PC-9 (cell line): ENCODE measurements at regions not wholly inside any gene's neighbourhood (a gene's known extent, or its start where the extent isn't known, plus 50 kb on each side); places are given as distances from the start of the nearest gene placed in this dataset.

Source experiments
- BruUV-seq: library from RNA; stranded (reverse); fragments of 400-500 nt; replicated peaks from 2 replicates; lab custom pipeline; 2021; lab: Mats Ljungman, UMichigan
- CTCF ChIA-PET: fragments of 300-600 bp; sonication (Branson Sonifier 250); formaldehyde crosslinking; loops from one replicate; lab custom pipeline; 2022; ENCODE audit warnings: antibody characterized with exemption; lab: Charles Lee
- POLR2A ChIA-PET: fragments of 300-600 bp; sonication (Branson Sonifier 250); formaldehyde crosslinking; loops from one replicate; lab custom pipeline; 2022; ENCODE audit warnings: antibody characterized with exemption; ENCODE audit not compliant: unreplicated experiment; lab: Charles Lee
- DNase-seq, 2 experiments: peaks; one replicate each; pipeline versions ENCODE4 v3.0.0 to v3.0.0-alpha.2; 2015 to 2022; ENCODE audit warnings: mixed read lengths in 1 of 2
- H2AFZ ChIP-seq: fragments of 200-600 bp; sonication (generic); 2 replicates; pipeline ENCODE4 v1.8.1; 2017; ENCODE audit warnings: antibody characterized with exemption
- H3F3A ChIP-seq: fragments of 200-600 bp; sonication (generic); 2 replicates; pipeline ENCODE4 v1.8.1; 2017; ENCODE audit warnings: antibody characterized with exemption, mild to moderate bottlenecking, low read depth; ENCODE audit not compliant: insufficient read depth
- H3K27ac ChIP-seq: fragments of 200-600 bp; sonication (generic); 2 replicates; pipeline ENCODE4 v1.6.1; 2016; ENCODE audit warnings: mixed run types
- H3K27me3 ChIP-seq: fragments of 200-600 bp; sonication (generic); 2 replicates; pipeline ENCODE4 v1.6.1; 2016; ENCODE audit warnings: low read depth, mixed run types; ENCODE audit not compliant: insufficient read depth
- H3K36me3 ChIP-seq: fragments of 200-600 bp; sonication (generic); 2 replicates; pipeline ENCODE4 v1.6.1; 2016; ENCODE audit warnings: low read depth, mixed run types
- H3K4me1 ChIP-seq: fragments of 200-600 bp; sonication (generic); replicated peaks from 2 replicates; pipeline ENCODE4 v1.6.1; 2016; ENCODE audit warnings: mixed run types; ENCODE audit not compliant: insufficient read depth
- H3K4me2 ChIP-seq: fragments of 200-600 bp; sonication (generic); 2 replicates; pipeline ENCODE4 v1.6.1; 2017; ENCODE audit warnings: mixed run types
- H3K4me3 ChIP-seq: fragments of 200-600 bp; sonication (generic); 2 replicates; pipeline ENCODE4 v1.6.1; 2016; ENCODE audit warnings: mixed run types
- H3K79me2 ChIP-seq: fragments of 200-600 bp; sonication (generic); 2 replicates; pipeline ENCODE4 v1.6.1; 2017; ENCODE audit warnings: low read depth, mixed run types
- H3K9me2 ChIP-seq: fragments of 200-600 bp; sonication (generic); 2 replicates; pipeline ENCODE4 v1.8.1; 2017; ENCODE audit warnings: mild to moderate bottlenecking; ENCODE audit not compliant: insufficient read depth
- H3K9me3 ChIP-seq: fragments of 200-600 bp; sonication (generic); 2 replicates; pipeline ENCODE4 v1.8.1; 2016; ENCODE audit warnings: low read depth; ENCODE audit not compliant: insufficient read depth
- H4K20me1 ChIP-seq: fragments of 200-600 bp; sonication (generic); 2 replicates; pipeline ENCODE4 v1.8.1; 2017; ENCODE audit not compliant: insufficient read depth
- EZH2 ChIP-seq: fragments of 200-600 bp; sonication (generic); IDR thresholded peaks from 2 replicates; pipeline ENCODE4 v1.8.0; 2017; ENCODE audit warnings: antibody characterized with exemption, low read depth
- intact Hi-C: fragments of 100-400 bp; cut with micrococcal nuclease; formaldehyde crosslinking; loops from one replicate; pipeline ENCODE4 v1.10.0; 2022; ENCODE audit not compliant: unreplicated experiment
- TF ChIP-seq, protein P1 (sequence below): fragments of 200-600 bp; sonication (generic); conservative IDR thresholded peaks from 2 replicates; pipeline ENCODE4 v1.6.1; 2017; ENCODE audit warnings: mixed run types, antibody characterized with exemption, mild to moderate bottlenecking, moderate library complexity

DNA sequence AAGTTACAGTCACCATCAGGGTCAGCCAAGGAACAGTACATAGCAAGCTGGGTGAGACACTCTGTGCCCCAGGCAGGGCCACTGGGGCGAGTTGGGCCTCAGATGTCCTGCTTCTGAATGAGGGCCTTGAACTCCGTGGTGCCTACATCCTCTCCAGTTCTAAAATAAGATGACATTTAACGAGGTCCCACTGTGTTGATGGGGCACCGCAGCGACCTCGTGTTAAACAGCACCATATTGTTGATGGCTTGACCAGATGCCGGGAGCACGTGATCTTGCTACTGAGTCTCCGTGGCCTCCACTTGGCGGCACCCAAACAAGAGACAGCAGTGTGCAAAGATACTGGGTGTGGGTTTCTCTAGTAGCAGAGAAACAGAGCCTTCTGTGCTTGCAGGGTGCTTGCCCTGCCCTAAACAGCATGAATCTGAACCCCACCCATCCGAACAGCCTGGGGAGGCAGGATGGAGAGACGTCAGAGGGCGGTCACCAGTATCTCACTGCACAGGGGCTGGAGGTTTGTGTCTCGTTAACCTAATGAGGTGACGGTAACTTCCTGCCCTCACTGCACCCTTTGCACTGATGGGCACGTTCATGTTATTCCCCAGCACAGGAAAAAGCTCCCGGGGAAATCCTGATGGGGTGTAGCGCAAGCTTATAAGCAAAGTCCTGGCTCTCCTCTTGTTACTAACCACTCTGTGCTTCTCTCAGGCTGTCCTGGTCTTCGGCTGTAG is 324.4 kb downstream of the AJAP1 start:
- Histone ChIP-seq H3K4me3 (no peak overlapping the region), H4K20me1 (no peaks in the 10 kb centered on the region), H3K27me3 (peaks cover 39% of the 10 kb centered on the region), H3K27ac (no peak overlapping the region), H3K9me2 (no peaks in the 10 kb centered on the region), H2AFZ (no peak overlapping the region), H3F3A (no peaks in the 10 kb centered on the region), H3K4me1 (no peaks in the 10 kb centered on the region), H3K36me3 (no peaks in the 10 kb centered on the region), H3K4me2 (no peak overlapping the region), H3K9me3 (no peaks in the 10 kb centered on the region), H3K79me2 (no peaks in the 10 kb centered on the region)
- no peak for TF ChIP-seq EZH2
- TF ChIP-seq, protein P1, sequence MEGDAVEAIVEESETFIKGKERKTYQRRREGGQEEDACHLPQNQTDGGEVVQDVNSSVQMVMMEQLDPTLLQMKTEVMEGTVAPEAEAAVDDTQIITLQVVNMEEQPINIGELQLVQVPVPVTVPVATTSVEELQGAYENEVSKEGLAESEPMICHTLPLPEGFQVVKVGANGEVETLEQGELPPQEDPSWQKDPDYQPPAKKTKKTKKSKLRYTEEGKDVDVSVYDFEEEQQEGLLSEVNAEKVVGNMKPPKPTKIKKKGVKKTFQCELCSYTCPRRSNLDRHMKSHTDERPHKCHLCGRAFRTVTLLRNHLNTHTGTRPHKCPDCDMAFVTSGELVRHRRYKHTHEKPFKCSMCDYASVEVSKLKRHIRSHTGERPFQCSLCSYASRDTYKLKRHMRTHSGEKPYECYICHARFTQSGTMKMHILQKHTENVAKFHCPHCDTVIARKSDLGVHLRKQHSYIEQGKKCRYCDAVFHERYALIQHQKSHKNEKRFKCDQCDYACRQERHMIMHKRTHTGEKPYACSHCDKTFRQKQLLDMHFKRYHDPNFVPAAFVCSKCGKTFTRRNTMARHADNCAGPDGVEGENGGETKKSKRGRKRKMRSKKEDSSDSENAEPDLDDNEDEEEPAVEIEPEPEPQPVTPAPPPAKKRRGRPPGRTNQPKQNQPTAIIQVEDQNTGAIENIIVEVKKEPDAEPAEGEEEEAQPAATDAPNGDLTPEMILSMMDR = no peak
- DNase-seq = no peak
- CTCF ChIA-PET = no interaction called here
- BruUV-seq = no TSS peak
- POLR2A ChIA-PET = no interaction called here
- intact Hi-C loops = no loop called here

DNA sequence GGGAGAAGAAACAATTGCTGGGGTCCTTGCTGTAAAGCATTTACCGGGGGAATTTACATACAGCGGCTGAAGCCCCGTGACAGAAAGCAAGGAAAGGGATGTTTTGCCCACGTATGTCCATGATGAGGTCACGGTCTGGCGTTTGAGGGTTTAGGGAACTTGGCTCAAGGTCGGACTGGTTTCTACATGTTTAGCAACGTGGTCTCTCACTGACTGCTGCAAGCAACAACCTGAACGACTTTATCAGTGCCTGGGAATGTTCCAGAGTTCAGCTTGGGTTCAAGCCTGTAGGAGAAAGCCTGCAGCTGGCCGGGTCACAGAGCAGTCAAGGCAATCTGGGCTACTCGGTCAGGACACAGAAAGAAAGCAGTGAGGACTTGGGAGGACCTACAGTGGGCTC is 323.3 kb downstream of the AJAP1 start:
- peaks cover 48% of the 10 kb centered on the region for H3K27me3 ChIP-seq
- CTCF ChIA-PET = no interaction called here
- H3K4me3 ChIP-seq = no peak overlapping the region
- no peaks in the 10 kb centered on the region for H4K20me1 ChIP-seq
- TF ChIP-seq, protein P1 = no peak
- no peak for TF ChIP-seq EZH2
- no peaks in the 10 kb centered on the region for H3K79me2 ChIP-seq
- H3K36me3 ChIP-seq = no peaks in the 10 kb centered on the region
- no peak overlapping the region for H3K4me2 ChIP-seq
- no TSS peak for BruUV-seq
- intact Hi-C loops = no loop called here
- H3F3A ChIP-seq = no peaks in the 10 kb centered on the region
- no peaks in the 10 kb centered on the region for H3K9me3 ChIP-seq
- no peak overlapping the region for H3K27ac ChIP-seq
- H2AFZ ChIP-seq = no peak overlapping the region
- POLR2A ChIA-PET = no interaction called here
- no peak for DNase-seq
- no peaks in the 10 kb centered on the region for H3K4me1 ChIP-seq
- no peaks in the 10 kb centered on the region for H3K9me2 ChIP-seq

DNA sequence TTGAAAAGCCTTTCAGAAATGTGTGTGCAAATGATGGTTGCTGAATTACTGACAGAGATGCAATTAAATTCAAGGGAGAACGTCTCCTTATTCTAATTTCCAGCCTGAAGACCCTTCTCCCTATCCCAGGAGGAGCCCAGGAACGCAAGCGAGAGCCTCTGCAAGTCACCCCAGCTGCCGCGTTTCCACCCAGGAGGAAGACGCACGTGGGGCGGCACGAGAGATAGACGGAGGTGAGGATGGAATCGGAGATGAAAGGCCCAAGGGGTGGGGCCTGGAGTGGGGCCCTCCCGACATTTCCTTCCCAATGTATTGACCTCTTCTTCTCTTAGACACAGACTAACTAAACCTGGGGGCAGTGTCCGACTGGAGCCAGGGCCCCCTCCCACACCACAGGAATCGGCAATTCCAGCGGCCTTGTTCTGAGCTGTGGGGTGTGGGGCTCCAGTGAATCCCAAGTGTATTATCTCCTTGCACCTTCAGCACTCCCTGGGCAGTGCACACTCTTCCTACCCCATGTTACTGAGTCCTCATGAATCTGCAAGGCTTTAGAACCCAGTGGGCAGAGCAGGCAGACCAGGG is 322.5 kb downstream of the AJAP1 start:
- Histone ChIP-seq H3K9me3 (no peaks in the 10 kb centered on the region), H3K36me3 (no peaks in the 10 kb centered on the region), H2AFZ (no peak overlapping the region), H3K9me2 (no peaks in the 10 kb centered on the region), H3F3A (no peaks in the 10 kb centered on the region), H4K20me1 (no peaks in the 10 kb centered on the region), H3K4me3 (no peak overlapping the region), H3K4me1 (no peaks in the 10 kb centered on the region), H3K4me2 (no peak overlapping the region), H3K79me2 (no peaks in the 10 kb centered on the region), H3K27ac (no peak overlapping the region), H3K27me3 (peaks cover 48% of the 10 kb centered on the region)
- ChIA-PET POLR2A (no interaction called here), CTCF (no interaction called here)
- intact Hi-C loops = no loop called here
- no TSS peak for BruUV-seq
- DNase-seq = no peak
- TF ChIP-seq, protein P1 = no peak
